ENCODE measurements at regions not wholly inside any gene's neighbourhood (a gene's known extent, or its start where the extent isn't known, plus 50 kb on each side); places are given as distances from the start of the nearest gene placed in this dataset.

DNA sequence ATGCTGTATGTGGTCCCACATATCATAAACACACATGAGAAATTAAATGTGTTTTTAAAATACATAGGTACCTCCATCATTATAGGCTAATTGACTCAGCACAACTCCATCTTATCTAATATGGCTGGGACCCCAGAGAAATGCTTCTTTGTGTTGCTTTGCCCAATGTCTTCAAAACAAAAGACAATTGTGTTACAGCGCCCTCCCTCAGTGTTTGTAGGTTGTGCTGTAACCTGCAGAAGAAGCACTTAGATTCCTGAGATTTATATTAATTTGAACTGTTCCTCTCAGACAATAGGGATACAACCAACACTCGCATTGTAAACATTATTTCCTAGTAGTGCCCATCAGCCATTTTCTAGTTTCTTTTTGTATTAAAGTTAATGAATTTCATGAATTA is 303.4 kb downstream of the MZT1 start:
- no peak for TF ChIP-seq EZH2 (IDR thresholded peaks at IDR 0.05)
- TF ChIP-seq, protein P1, sequence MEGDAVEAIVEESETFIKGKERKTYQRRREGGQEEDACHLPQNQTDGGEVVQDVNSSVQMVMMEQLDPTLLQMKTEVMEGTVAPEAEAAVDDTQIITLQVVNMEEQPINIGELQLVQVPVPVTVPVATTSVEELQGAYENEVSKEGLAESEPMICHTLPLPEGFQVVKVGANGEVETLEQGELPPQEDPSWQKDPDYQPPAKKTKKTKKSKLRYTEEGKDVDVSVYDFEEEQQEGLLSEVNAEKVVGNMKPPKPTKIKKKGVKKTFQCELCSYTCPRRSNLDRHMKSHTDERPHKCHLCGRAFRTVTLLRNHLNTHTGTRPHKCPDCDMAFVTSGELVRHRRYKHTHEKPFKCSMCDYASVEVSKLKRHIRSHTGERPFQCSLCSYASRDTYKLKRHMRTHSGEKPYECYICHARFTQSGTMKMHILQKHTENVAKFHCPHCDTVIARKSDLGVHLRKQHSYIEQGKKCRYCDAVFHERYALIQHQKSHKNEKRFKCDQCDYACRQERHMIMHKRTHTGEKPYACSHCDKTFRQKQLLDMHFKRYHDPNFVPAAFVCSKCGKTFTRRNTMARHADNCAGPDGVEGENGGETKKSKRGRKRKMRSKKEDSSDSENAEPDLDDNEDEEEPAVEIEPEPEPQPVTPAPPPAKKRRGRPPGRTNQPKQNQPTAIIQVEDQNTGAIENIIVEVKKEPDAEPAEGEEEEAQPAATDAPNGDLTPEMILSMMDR (IDR thresholded peaks at IDR 0.05), result peak; percentile 36
- no peak for TF ChIP-seq EZH2phosphoT487 (IDR thresholded peaks at IDR 0.05)
